Hepatocyte (in vitro differentiated cells): ENCODE measurements at regions not wholly inside any gene's neighbourhood (a gene's known extent, or its start where the extent isn't known, plus 50 kb on each side); places are given as distances from the start of the nearest gene placed in this dataset.

Experiments
- EZH2 ChIP-seq: fragments of 200-600 bp; sonication (generic); IDR thresholded peaks from 2 replicates; pipeline ENCODE4 v1.6.1; 2016; ENCODE audit warnings: antibody characterized with exemption, mild to moderate bottlenecking, borderline replicate concordance
- EZH2phosphoT487 ChIP-seq: fragments of 200-600 bp; sonication (generic); IDR thresholded peaks from one replicate; pipeline ENCODE4 v1.6.1; 2018; ENCODE audit warnings: antibody characterized with exemption, mild to moderate bottlenecking, low read depth, moderate library complexity; ENCODE audit not compliant: unreplicated experiment, severe bottlenecking
- TF ChIP-seq, protein P1 (sequence below): fragments of 200-600 bp; sonication (generic); IDR thresholded peaks from 2 replicates; pipeline ENCODE4 v1.5.1; 2016; ENCODE audit warnings: antibody characterized with exemption, mild to moderate bottlenecking; ENCODE audit not compliant: poor library complexity

- TF ChIP-seq, protein P1, sequence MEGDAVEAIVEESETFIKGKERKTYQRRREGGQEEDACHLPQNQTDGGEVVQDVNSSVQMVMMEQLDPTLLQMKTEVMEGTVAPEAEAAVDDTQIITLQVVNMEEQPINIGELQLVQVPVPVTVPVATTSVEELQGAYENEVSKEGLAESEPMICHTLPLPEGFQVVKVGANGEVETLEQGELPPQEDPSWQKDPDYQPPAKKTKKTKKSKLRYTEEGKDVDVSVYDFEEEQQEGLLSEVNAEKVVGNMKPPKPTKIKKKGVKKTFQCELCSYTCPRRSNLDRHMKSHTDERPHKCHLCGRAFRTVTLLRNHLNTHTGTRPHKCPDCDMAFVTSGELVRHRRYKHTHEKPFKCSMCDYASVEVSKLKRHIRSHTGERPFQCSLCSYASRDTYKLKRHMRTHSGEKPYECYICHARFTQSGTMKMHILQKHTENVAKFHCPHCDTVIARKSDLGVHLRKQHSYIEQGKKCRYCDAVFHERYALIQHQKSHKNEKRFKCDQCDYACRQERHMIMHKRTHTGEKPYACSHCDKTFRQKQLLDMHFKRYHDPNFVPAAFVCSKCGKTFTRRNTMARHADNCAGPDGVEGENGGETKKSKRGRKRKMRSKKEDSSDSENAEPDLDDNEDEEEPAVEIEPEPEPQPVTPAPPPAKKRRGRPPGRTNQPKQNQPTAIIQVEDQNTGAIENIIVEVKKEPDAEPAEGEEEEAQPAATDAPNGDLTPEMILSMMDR = no peak
- TF ChIP-seq EZH2phosphoT487 = no peak
- no peak for TF ChIP-seq EZH2
Measured at GRCh38 chr18:2213905-2214304, 357.4 kb downstream of the METTL4 start.
